LNCaP clone FGC (cell line): ENCODE measurements at regions not wholly inside any gene's neighbourhood (a gene's known extent, or its start where the extent isn't known, plus 50 kb on each side); places are given as distances from the start of the nearest gene placed in this dataset.

ENCODE experiments used
- DNase-seq: peaks from one replicate; pipeline ENCODE4 v3.0.0-alpha.2; 2011; ENCODE audit warnings: low read depth
- H3K4me3 ChIP-seq: 2 replicates; pipeline ENCODE4 v1.5.1; 2011; ENCODE audit warnings: mild to moderate bottlenecking, low read depth, low read length, control low read depth
- CTCF ChIP-seq: IDR thresholded peaks from 2 replicates; pipeline ENCODE4 v1.5.1; 2012; ENCODE audit warnings: mild to moderate bottlenecking; ENCODE audit not compliant: control insufficient read depth, insufficient read depth; ENCODE audit errors: extremely low read depth

GRCh38 chr16:88305176-88305575 is 77.6 kb upstream of the ZNF469 start:
- no peak for TF ChIP-seq CTCF
- DNase-seq = no peak
- no peak overlapping the region for H3K4me3 ChIP-seq

- no peak for TF ChIP-seq CTCF
- no peak for DNase-seq
- H3K4me3 ChIP-seq = no peak overlapping the region
These were observed 76.3 kb upstream of the ZNF469 start for GRCh38 chr16:88306411-88306810.

- DNase-seq = no peak
- no peak overlapping the region for H3K4me3 ChIP-seq
- TF ChIP-seq CTCF = no peak
These were observed 75.8 kb upstream of the ZNF469 start for GRCh38 chr16:88306860-88307545.

- no peak for DNase-seq
- H3K4me3 ChIP-seq = no peak overlapping the region
- TF ChIP-seq CTCF = no peak
These were observed 74.2 kb upstream of the ZNF469 start for GRCh38 chr16:88308441-88309173.

GRCh38 chr16:88309174-88309907 is 73.4 kb upstream of the ZNF469 start:
- TF ChIP-seq CTCF = no peak
- H3K4me3 ChIP-seq = no peak overlapping the region
- no peak for DNase-seq

GRCh38 chr16:88309908-88310265 is 72.9 kb upstream of the ZNF469 start:
- peak; percentile 40; the same call in 1 of the 2 replicates for TF ChIP-seq CTCF
- DNase-seq = no peak
- no peak overlapping the region for H3K4me3 ChIP-seq
